ENCODE measurements at regions not wholly inside any gene's neighbourhood (a gene's known extent, or its start where the extent isn't known, plus 50 kb on each side); places are given as distances from the start of the nearest gene placed in this dataset.

GRCh38 chr1:189775343-189775742, 702.3 kb downstream of the BRINP3 start:
- Histone ChIP-seq H3K4me3 (no peak overlapping the region), H3K36me3 (no peaks in the 10 kb centered on the region), H3K4me1 (no peaks in the 10 kb centered on the region), H3K27ac (no peak overlapping the region), H3K27me3 (no peaks in the 10 kb centered on the region), H3K9me3 (no peaks in the 10 kb centered on the region)
- WGBS (ENCODE audit: insufficient coverage, low coverage, low lambda C conversion rate, missing lambda C conversion rate), result 25% methylated on average over 1 of the region's 1 CpG
- ATAC-seq (no peak), DNase-seq (no peak)
- intact Hi-C loops (cut with DNase I), result no loop called here
- TF ChIP-seq CTCF (IDR thresholded peaks at IDR 0.05) (no peak), POLR2A (IDR thresholded peaks at IDR 0.05) (no peak)

- no peak for TF ChIP-seq POLR2A (IDR thresholded peaks at IDR 0.05)
- TF ChIP-seq CTCF (IDR thresholded peaks at IDR 0.05), result no peak
- no peak for ATAC-seq
- Histone ChIP-seq H3K36me3 (no peaks in the 10 kb centered on the region), H3K9me3 (no peaks in the 10 kb centered on the region), H3K27ac (no peak overlapping the region), H3K4me3 (no peak overlapping the region), H3K27me3 (no peaks in the 10 kb centered on the region), H3K4me1 (no peaks in the 10 kb centered on the region)
- WGBS (ENCODE audit: insufficient coverage, low coverage, low lambda C conversion rate, missing lambda C conversion rate), result 100% methylated on average over 1 of the region's 1 CpG
- intact Hi-C loops (cut with DNase I), result no loop called here
- DNase-seq, result no peak
Observed at GRCh38 chr1:189779034-189779433, 698.6 kb downstream of the BRINP3 start.

GRCh38 chr1:189782295-189782694, 695.4 kb downstream of the BRINP3 start:
- Histone ChIP-seq H3K27me3 (no peaks in the 10 kb centered on the region), H3K4me3 (no peak overlapping the region), H3K36me3 (no peaks in the 10 kb centered on the region), H3K4me1 (no peaks in the 10 kb centered on the region), H3K27ac (no peak overlapping the region), H3K9me3 (no peaks in the 10 kb centered on the region)
- no peak for TF ChIP-seq CTCF (IDR thresholded peaks at IDR 0.05)
- TF ChIP-seq POLR2A (IDR thresholded peaks at IDR 0.05), result no peak
- DNase-seq (no peak), ATAC-seq (no peak)
- 37% methylated on average over 2 of the region's 2 CpGs for WGBS (ENCODE audit: insufficient coverage, low coverage, low lambda C conversion rate, missing lambda C conversion rate)
- intact Hi-C loops (cut with DNase I), result no loop called here

GRCh38 chr1:189783456-189783855, 694.2 kb downstream of the BRINP3 start:
- intact Hi-C loops (cut with DNase I), result no loop called here
- ATAC-seq, result no peak
- Histone ChIP-seq H3K27ac (no peak overlapping the region), H3K4me3 (no peak overlapping the region), H3K36me3 (no peaks in the 10 kb centered on the region), H3K27me3 (no peaks in the 10 kb centered on the region), H3K4me1 (no peaks in the 10 kb centered on the region), H3K9me3 (no peaks in the 10 kb centered on the region)
- DNase-seq, result no peak
- TF ChIP-seq POLR2A (IDR thresholded peaks at IDR 0.05) (no peak), CTCF (IDR thresholded peaks at IDR 0.05) (no peak)
- WGBS (ENCODE audit: insufficient coverage, low coverage, low lambda C conversion rate, missing lambda C conversion rate), result 29% methylated on average over 2 of the region's 2 CpGs

GRCh38 chr1:189786761-189787160, 690.9 kb downstream of the BRINP3 start:
- Histone ChIP-seq H3K27me3 (no peaks in the 10 kb centered on the region), H3K36me3 (no peaks in the 10 kb centered on the region), H3K9me3 (no peaks in the 10 kb centered on the region), H3K4me1 (no peaks in the 10 kb centered on the region), H3K27ac (no peak overlapping the region), H3K4me3 (no peak overlapping the region)
- intact Hi-C loops (cut with DNase I), result no loop called here
- WGBS (ENCODE audit: insufficient coverage, low coverage, low lambda C conversion rate, missing lambda C conversion rate), result 39% methylated on average over 5 of the region's 5 CpGs
- TF ChIP-seq POLR2A (IDR thresholded peaks at IDR 0.05) (no peak), CTCF (IDR thresholded peaks at IDR 0.05) (no peak)
- DNase-seq (no peak), ATAC-seq (no peak)

All from right lobe of liver (tissue), 6 donors.